Activated T-helper 9 cell treated with anti-CD3 and anti-CD28 coated beads, Interleukin-2, amount 50 U/mL, for 16 hours (primary cell): ENCODE measurements at regions not wholly inside any gene's neighbourhood (a gene's known extent, or its start where the extent isn't known, plus 50 kb on each side); places are given as distances from the start of the nearest gene placed in this dataset.
"Not testable (repeated sequence)": the region's sequence is repeated elsewhere in the genome, so short reads cannot be mapped to it uniquely, and the experiment has no call there.

Experiments used
- DNase-seq: peaks from one replicate; pipeline ENCODE4 v3.0.0-alpha.2; 2020; ENCODE audit warnings: low read depth

DNA sequence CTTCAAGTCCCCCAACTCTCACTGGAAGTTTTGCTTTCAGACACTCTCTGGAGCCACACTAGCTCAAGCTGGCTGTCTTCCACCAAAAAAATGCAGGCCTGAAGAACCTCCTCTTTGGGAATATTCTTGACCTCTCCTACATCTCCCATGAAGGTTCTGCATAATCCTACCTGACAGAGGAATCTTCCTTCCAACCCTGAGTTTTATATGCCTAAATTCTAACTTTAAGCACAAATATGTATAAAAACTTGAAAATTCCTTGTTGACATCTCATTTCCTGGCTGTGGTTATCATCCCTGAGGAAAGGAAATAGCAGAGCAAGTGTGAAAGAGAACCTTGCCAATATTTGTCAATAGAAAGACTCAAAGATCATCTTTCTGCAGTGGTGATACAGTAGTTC lies 249.0 kb downstream of the LPIN1 start:
- DNase-seq, result no peak

DNA sequence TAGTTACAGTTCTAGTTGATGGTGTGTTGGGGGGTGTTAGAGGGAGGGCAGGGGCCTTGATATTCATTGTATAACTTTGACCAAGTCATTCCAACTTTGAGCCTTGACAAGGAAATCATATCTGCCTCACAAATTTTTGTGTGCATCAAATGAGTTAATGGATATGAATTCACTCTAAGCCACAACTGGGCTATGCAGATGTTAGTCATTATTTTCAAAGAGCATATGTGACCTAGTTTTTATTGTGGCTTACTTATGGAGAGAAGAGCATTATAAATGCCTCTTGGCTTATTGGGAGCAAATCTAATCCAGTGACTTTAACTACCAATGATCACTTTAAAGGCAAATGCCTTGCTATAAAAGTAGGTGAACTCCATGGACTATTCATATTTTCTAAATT lies 250.2 kb downstream of the LPIN1 start:
- DNase-seq, result no peak

DNA sequence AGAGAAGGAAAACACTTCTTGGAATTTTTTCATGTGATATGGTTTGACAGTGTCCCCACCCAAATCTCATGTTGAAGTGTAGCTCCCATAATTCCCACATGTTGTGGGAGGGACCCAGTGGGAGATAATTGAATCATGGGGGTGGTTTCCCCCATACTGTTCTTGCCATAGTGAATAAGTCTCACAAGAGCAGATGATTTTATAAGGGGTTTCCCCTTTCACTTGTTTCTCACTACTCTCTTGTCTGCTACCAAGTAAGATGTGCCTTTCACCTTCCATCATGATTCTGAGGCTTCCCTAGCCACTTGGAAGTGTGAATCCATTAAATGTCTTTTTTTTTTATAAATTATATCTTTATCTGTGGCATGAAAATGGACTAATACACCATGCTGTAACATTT lies 250.7 kb downstream of the LPIN1 start:
- no peak for DNase-seq

DNA sequence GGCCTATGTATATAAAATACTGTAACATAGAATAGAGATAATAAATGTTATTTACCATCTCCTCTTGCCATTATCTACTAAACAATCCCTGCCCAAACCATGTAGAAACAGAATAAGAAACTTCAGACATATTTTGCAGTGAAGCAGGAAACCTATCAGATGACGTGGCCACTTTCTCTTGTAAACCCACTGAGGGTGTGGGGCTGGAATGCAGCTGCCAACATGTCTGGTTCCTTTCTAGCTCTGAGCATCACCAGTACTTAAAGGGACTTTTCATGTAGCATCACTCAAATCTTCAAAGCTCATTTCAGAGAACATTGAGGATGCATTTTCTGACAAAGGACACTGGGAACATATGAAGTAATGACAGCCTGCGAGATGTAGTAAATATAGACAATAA lies 251.8 kb downstream of the LPIN1 start:
- DNase-seq, result no peak

DNA sequence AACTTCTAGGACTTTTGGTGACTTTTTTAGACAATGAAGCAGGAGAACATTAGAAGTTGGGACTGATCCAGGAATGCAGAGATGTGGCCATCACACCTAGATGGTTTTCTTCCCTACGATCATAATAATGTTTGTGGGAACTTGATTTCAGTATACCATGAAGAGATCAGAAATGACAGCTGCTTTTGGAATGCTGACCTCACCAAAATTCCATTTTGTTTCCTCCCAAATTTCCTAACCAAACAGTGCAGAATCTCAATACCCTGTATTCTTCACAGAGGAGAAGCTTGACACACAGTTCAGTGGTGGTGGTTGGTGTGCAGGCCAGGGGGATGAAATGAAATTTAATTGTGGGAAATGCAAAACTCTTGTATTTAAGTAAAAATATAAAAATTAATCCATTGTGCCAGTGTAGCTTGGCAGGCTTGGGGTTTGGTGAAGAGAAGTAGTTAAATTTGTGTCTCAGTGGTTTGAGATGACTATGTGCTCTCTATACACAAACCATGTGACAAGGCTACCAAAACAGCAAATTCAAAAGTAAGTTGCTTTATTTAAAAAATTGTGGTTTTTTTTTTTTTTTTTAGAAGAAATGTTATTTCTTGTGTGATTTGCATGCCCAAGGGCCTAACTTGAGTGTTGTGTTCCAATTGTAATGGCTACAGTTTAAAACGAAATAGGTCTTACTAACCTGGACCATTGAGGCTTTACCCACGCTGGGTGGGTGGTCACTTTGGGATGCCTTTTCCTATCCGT lies 252.4 kb downstream of the LPIN1 start:
- no peak for DNase-seq

DNA sequence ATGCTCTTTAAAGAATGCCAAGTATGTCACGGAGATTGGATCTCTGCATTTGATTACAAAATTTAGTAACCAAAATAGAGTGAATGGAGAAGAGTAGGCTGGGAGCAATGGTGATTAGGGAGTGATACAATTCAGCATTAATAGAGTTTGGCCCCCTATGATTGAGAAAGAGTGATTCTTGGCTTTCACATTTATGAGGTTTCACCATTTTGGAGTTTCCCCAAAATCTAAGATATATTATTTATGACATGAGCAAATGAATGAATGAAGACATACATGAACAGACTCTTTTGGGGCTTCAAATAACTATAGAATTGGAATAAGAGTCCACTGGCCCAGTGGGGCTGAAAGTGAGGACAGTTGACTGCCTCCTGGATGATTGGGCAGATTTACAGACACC lies 255.2 kb downstream of the LPIN1 start:
- no peak for DNase-seq

DNA sequence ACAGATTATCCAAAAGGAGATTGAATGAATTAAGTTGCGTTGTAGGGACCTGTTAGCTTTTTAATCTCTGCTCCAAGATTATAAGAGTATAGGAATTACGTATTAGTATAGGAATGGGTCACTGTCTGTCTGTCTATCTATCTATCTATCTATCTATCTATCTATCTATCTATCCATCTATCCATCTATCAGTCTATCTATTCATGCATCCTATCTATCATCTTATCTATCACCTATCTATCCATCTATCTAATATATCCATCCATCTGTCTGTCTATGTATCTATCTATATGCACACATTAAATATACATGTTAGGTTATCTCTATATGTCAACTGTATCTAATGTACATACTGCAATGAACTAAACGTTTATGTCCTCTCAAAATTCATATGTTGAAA lies 255.8 kb downstream of the LPIN1 start:
- DNase-seq, result no peak

DNA sequence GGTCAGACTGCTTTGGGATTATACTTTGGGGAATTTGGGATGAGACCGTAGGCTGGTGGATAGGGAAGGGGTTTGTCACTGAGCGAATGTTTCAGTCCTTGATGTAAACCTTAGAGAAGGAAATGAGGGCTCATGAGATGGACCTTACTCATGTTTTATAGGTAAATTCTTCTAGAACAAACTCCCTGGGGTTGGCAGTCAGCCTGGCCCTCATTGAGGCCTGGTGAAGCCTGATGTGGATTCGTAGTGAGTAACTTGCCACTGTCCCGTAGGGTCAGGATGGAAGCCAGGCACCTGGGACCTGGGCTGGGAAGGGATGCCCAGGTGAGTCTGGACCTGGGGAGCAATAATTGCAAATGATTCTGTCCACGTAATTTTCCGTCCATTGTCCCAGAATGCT lies 258.3 kb downstream of the LPIN1 start:
- DNase-seq, result no peak

DNA sequence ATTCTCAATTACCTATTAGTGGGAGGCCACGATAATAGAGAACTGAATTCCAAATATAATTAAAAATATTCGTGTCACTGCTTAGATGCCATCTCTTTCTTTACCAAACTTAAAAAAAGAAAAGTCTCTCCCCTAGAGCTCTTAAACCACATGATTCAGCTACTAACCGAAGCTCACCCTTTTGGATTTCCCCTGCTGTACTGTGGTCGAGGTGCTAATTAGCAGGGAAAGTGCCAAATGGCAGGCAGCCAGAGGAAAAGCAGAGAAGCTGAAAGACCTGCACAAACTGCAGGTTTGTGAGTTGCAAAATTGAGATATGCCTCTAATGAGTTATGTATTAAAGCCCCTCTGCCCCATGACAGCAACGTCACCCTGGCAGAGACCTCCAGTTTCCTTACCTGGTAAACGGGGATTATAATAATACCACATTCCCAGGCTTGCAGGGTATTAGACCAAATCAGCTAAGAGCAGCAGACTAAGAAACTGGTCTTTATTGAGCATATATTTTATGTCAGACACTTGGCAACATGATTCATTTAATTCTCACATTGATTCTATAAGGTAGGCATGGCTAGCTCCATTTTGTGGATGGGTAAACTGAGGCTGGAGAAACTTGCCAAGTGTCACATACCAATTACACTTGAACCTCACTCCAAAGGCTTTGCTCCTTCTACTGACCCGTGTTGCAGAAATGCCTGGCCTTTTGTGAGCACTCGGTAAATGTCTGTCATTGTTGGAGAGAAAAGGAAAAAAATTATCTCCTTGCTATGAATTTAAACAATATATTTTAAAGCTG lies 259.7 kb downstream of the LPIN1 start:
- peak; percentile 52 for DNase-seq

DNA sequence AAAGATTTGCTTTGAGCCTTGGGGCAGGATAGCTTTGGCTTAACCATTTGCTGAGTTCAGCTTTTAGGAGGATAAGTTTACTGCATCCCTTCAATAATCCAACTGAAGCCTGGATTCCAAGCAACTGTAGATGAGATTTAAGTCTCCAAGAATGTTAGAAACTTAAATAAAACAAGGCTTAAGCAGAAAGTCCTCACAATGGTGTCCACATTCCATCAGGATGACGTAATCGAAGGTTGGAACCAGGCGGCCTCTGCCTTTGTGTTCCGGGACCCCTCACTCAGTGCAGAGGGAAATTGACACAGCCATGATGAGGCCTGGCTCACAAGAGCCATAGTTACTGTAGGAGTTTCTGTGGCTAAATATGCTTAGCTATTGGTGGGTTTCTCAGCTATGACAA lies 260.4 kb downstream of the LPIN1 start:
- DNase-seq, result no peak

DNA sequence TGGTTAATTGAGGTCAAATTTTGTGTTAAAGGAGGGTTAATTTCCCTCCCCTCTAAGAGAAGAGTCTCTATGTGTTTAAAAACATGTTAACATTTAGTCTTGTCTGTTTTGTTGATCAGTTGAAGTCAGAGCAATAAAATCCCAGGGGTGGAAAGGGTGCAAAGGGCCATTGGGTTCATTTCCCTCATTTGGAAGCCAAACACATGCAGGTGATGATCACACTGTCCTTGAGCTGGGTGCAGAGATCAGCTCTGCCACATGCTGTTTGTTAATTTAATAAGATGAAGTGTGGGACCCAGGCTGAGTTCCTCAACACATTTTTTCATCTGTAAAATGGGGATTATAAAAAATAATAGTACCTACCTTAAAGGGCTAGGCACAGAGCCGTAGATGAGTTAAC lies 260.9 kb downstream of the LPIN1 start:
- DNase-seq, result no peak

DNA sequence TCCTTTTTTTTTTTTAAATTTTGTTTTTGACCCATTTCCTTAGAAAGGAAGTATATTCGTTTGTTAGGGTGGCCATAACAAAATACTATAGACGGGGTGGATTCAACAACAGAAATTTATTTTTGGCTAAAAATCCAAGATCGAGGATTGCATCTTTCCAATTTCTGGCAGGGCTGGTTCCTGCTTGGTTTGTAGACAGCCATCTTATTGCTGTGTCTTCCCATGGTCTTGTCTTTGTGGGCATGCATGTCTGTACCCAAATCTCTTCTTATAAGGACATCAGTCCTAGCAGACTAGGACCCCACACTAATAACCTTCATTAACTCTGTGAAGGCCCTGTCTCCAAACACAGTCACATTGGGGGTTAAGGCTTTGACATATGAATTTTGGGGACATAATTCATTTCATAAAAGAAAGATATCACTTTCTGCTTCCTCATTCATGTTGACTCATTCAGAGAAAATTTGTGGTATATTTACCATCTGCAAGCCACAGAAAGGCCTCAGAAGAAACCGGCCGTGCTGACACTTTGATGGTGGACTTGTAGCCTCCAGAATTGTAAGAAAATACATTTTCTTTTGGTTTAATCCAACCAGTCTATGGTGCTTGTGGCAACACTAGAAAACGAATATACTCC lies 262.1 kb downstream of the LPIN1 start:
- DNase-seq, result no peak

DNA sequence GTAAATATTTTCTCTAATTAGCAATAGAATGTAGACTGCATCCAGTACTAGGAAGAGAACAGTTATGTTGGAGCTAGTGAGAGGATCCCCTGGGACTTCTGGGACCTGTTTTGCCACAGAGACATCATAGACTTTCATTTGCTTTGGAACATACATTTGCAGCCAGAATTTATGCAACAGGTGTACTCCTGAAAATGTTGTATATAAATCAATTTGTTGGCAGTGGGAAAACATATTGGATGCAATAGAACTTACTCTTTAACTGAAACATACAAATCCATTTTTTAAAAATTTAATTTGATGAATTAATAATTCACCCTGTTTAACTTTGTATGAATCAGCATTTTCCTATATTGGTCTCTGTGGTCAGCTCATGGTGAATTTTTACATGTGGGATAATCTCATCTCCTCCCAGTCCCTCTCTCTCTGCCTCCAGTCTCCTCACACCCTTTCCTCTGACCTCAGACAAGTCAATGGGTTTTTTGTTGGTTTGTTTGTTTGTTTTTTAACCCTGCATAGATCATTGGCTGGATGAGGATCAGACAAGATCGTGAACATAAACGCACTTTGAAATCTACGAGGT lies 263.0 kb downstream of the LPIN1 start:
- DNase-seq, result no peak

DNA sequence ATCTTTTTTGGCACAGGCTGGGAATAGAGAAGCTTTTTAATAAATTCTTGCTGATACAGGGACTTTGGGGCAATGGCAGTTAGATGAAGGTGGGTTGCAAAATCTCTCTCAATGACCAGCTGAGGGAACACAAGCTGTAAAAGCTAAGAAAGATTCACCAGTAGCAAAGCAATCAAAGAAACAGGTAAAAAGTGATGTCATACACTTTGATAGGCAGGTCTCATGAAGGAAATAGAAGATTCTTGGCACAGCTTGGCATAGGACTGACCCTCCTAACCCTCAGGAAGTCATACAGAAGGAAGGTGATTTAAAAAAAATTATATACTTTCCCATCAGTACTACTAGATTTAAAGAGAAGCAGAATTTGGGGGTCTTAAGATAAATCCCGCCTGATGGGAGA lies 263.6 kb downstream of the LPIN1 start:
- DNase-seq, result no peak

DNA sequence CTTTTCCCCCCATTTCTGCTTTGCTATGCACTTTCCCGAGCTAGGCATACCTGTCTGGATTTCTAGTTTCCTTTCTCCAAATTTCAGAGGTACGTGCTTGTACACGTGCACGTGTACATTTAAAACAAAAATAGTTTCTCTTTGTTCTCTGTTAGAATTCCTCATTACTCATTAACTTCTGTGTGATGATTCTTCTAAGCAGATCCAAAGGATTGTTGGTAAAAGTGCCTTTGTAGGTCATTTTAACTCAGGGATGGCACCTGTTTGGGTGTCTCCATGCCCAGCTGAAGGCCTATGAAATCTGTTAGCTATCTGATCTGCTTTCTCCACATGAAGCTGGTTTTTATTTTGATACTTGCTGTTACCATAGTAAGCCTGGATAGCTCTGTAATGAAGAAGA lies 264.3 kb downstream of the LPIN1 start:
- no peak for DNase-seq

DNA sequence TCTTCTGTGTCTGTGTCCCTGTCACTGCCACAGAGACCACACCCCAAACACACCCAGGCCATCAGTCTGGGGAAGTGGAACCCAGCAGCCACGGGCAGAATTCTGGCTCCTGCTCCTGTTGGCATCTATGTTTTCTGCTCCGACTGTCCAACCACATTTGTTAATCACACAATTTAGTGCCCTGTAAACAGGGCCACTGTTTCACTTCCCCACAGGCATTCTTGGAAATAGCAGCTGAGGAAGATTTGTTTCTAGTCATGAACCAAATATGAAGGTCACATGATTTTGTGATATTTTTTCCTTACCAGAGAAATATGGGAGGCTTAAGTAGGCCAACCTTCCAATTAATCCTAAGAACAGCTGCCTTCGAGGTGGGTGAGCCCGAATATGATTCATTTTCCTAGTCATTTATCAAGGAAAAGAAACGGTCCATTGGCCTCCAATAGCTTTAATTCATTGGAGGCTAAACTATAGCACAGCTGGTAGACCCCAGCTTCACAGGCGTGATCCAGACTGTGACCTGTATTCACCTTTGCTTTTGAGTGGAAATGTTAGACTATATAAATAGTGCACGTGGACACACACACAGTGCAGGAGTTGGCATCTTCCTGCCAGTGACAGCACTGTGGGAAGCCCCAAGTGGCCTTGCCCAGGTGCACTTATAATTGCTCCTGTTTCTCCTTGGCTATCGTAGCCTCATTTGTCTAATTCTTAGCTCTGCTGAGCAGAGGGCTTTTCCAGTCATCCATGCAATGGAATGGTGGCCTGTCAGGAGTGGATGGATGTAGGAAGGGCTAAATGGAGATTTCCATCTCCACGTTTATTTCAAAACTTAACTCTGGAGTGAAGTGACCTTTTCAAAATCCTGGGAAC lies 267.9 kb downstream of the LPIN1 start:
- no peak for DNase-seq

DNA sequence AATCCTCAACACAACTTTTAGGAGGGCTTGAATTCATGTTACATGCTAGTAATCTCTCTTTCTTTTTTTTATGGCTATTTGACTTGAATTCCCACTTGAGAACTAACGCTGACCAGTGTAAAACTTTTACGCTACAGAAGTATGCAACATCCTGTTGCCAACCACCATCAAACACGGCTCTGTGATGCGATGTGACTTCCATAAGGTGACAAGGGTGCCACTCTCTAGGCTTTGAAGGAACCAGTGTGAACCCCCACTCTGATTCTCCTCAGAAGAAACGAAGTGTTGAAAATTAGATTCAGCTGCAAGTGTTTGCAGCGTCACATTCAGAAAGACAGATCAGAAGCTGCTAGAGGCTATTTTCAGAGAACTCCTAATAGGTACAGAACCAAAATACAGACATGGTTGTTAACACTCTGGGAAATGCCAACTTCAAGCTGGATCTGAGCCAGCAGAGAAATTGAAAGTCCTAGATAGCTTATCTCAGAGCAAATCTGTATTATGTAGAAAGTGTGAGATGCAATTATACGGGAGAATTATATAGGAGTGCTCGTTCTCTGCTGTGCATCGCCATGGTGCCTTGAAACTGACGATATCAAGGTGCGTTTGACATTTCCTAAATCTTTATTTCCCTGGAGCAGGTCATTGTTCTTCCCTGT lies 271.2 kb downstream of the LPIN1 start:
- DNase-seq, result no peak

DNA sequence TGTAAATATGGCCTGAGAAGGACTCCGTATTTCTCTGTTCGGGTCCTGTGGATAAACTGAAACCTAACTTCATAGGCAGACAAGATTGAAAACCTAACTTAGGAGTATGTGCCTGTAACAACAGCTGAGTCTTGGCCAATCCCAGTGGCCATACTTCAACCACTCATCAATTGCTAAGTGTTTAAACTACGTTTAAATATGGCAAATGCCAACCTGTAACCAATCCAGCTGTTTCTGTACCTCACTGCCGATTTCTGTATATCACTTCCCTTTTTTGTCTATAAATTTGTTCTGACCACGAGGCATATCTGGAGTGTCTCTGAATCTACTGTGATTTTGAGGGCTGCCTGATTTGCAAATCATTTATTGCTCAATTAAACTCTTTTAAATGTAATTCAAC lies 272.3 kb downstream of the LPIN1 start:
- not testable (repeated sequence) for DNase-seq

DNA sequence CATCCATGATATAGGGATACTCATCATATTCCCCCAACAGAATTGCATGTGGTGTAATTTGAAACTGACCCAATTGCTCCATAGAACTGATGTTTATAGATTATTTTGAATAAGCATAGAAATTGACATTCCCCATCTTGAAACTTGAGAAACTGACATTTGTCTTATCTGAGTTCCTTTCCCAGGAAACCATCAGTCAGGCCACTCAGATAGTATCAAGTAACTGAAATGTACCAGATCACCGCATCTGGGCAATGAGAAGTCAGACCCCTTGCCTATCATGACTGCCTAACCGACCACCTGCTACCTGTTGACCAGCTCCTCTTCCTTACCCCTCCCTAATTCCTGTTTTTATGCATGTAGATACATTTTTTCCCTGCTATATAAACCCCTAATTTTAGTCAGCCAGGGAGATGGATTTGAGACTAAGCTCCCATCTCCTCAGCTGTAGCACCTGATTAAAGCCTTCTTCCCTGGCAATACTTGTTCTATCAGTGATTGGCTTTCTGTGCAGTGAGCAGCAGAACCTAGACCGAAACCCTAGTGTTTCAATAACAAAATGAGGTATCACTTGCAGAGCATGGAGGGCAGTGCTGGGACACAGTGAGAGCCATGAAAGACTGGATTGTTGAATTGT lies 274.5 kb downstream of the LPIN1 start:
- no peak for DNase-seq

DNA sequence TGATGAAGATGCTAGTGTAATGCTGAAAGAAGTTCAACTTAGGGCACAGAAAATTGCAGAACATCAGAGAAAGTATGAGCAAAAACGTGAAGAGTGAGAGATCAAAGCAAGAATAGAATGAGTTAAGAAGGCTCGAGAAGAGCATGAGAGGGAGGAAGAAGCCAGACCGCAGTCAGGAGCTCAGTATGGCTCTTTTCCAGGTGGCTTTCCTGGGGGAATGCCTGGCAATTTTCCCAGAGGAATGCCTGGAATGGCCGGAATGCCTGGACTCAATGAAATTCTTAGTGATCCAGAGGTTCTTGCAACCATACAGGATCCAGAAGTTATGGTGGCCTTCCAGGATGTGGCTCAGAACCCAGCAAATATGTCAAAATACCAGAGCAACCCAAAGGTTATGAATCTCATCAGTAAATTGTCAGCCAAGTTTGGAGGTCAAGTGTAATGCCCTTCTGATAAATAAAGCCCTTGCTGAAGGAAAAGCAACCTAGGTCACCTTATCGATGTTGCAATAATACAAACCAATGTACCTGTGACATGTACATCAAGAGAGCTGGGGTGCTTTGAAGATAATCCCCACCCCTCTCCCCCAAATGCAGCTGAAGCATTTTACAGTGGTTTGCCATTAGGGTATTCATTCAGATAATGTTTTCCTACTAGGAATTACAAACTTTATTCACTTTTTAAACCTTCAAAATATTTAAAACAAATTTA lies 277.9 kb downstream of the LPIN1 start:
- not testable (repeated sequence) for DNase-seq
